Loucy (cell line): ENCODE measurements at regions not wholly inside any gene's neighbourhood (a gene's known extent, or its start where the extent isn't known, plus 50 kb on each side); places are given as distances from the start of the nearest gene placed in this dataset.

Experiments used
- H2AFZ ChIP-seq: fragments of 200-600 bp; sonication (generic); 2 replicates; pipeline ENCODE4 v1.6.0; 2016; ENCODE audit warnings: antibody characterized with exemption, mild to moderate bottlenecking, low read length, moderate library complexity
- H3F3A ChIP-seq: fragments of 200-600 bp; 2 replicates; pipeline ENCODE4 v1.6.0; 2016; ENCODE audit warnings: antibody characterized with exemption, low read depth, mild to moderate bottlenecking
- H3K27me3 ChIP-seq: fragments of 200-600 bp; sonication (generic); 2 replicates; pipeline ENCODE4 v1.6.1; 2014; ENCODE audit warnings: low read length, mild to moderate bottlenecking; ENCODE audit not compliant: insufficient read depth, poor library complexity, severe bottlenecking
- H3K36me3 ChIP-seq: fragments of 200-600 bp; sonication (generic); 2 replicates; pipeline ENCODE4 v1.6.1; 2016; ENCODE audit warnings: low read length; ENCODE audit not compliant: insufficient read depth
- H3K4me1 ChIP-seq: fragments of 200-600 bp; sonication (generic); 2 replicates; pipeline ENCODE4 v1.5.1; 2014; ENCODE audit warnings: low read length, mild to moderate bottlenecking; ENCODE audit not compliant: insufficient read depth, poor library complexity, severe bottlenecking
- H3K4me2 ChIP-seq: fragments of 200-600 bp; sonication (generic); 2 replicates; pipeline ENCODE4 v1.6.0; 2014; ENCODE audit warnings: antibody characterized with exemption, low read length, low read depth, mild to moderate bottlenecking; ENCODE audit not compliant: poor library complexity, severe bottlenecking
- H3K4me3 ChIP-seq: fragments of 200-600 bp; sonication (generic); 2 replicates; pipeline ENCODE4 v1.5.1; 2014; ENCODE audit warnings: low read length, mild to moderate bottlenecking, mixed read lengths; ENCODE audit not compliant: poor library complexity, severe bottlenecking
- H3K79me2 ChIP-seq: fragments of 200-600 bp; sonication (generic); 2 replicates; pipeline ENCODE4 v1.6.1; 2014; ENCODE audit warnings: low read length; ENCODE audit not compliant: insufficient read depth
- H3K9ac ChIP-seq: fragments of 200-600 bp; sonication (generic); 2 replicates; pipeline ENCODE4 v1.6.0; 2014; ENCODE audit warnings: mild to moderate bottlenecking, low read depth, low read length, moderate library complexity; ENCODE audit not compliant: poor library complexity, severe bottlenecking
- H3K9me2 ChIP-seq: fragments of 200-600 bp; sonication (generic); replicated peaks from 2 replicates; pipeline ENCODE4 v1.6.1; 2016; ENCODE audit warnings: low read depth, low read length, mixed read lengths
- H3K9me3 ChIP-seq: fragments of 200-600 bp; sonication (generic); 2 replicates; pipeline ENCODE4 v1.6.1; 2014; ENCODE audit warnings: mild to moderate bottlenecking, antibody characterized with exemption, low read length, low read depth; ENCODE audit not compliant: insufficient read depth
- H4K20me1 ChIP-seq: fragments of 200-600 bp; sonication (generic); 2 replicates; pipeline ENCODE4 v1.6.0; 2014; ENCODE audit warnings: antibody characterized with exemption, low read length, mild to moderate bottlenecking; ENCODE audit not compliant: insufficient read depth, poor library complexity, severe bottlenecking
- CTCF ChIP-seq: fragments of 200-600 bp; sonication (generic); conservative IDR thresholded peaks from 2 replicates; pipeline ENCODE4 v1.5.1; 2014; ENCODE audit warnings: mild to moderate bottlenecking, antibody characterized with exemption, low read length
- EZH2phosphoT487 ChIP-seq: fragments of 200-600 bp; IDR thresholded peaks from 2 replicates; pipeline ENCODE4 v1.6.1; 2018; ENCODE audit warnings: antibody characterized with exemption, mild to moderate bottlenecking, moderate library complexity, borderline replicate concordance

DNA sequence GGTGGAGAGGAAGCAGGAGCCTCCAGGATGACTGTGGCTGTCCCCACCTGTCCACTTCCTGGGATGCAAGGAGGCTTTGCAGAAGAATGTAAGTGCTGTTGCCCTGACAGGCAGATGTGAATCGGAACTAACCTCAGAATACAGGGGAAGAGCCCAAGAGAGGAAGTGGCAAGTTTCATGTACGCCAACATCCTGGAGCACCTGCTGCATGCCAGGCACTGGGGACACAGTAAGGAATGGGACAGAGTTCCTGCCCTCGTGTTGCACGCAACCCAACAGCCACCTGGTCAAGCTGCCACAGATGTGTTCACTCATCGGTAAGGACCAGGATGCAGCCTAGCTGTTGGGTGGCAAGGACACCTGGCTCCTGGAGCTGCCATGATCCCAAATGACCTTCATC, 98.6 kb upstream of the RPL38 start:
- H3K4me2 ChIP-seq: no peak overlapping the region
- no peaks in the 10 kb centered on the region for H3F3A ChIP-seq
- H3K79me2 ChIP-seq: no peaks in the 10 kb centered on the region
- H4K20me1 ChIP-seq: no peaks in the 10 kb centered on the region
- H3K4me1 ChIP-seq: no peaks in the 10 kb centered on the region
- H3K9me2 ChIP-seq: no peaks in the 10 kb centered on the region
- no peak overlapping the region for H2AFZ ChIP-seq
- H3K9me3 ChIP-seq: no peaks in the 10 kb centered on the region
- H3K9ac ChIP-seq: no peak overlapping the region
- H3K36me3 ChIP-seq: no peaks in the 10 kb centered on the region
- TF ChIP-seq EZH2phosphoT487: no peak
- no peak for TF ChIP-seq CTCF
- no peaks in the 10 kb centered on the region for H3K27me3 ChIP-seq
- H3K4me3 ChIP-seq: no peak overlapping the region

DNA sequence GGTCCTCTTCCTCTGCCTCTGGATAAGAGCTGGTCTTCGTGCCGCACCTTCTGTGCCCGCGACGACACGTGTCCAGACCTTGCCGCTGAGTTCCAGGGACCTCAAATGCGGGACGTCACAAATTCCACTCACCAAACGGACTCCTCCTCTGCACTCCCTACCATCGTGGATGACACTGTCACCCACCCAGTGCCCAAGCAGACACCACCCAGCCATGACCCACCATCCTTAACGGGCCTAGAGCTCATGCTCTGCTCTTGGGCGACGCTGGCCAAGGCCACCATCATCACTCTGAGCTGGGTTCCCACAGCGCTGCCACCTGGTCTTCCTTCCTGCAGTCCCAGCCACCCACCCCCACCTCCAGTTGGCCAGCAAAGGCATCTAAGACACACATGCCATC, 96.4 kb upstream of the RPL38 start:
- no peaks in the 10 kb centered on the region for H3K9me3 ChIP-seq
- H3K79me2 ChIP-seq: no peaks in the 10 kb centered on the region
- H3K4me3 ChIP-seq: no peak overlapping the region

GRCh38 chr17:74108126-74108705, 95.3 kb upstream of the RPL38 start:
- H3F3A ChIP-seq: no peaks in the 10 kb centered on the region
- no peak overlapping the region for H3K4me3 ChIP-seq
- no peaks in the 10 kb centered on the region for H3K4me1 ChIP-seq
- no peak overlapping the region for H3K9ac ChIP-seq
- no peaks in the 10 kb centered on the region for H3K9me3 ChIP-seq
- no peaks in the 10 kb centered on the region for H4K20me1 ChIP-seq
- H3K27me3 ChIP-seq: no peaks in the 10 kb centered on the region
- H3K4me2 ChIP-seq: no peak overlapping the region
- H2AFZ ChIP-seq: no peak overlapping the region
- no peaks in the 10 kb centered on the region for H3K79me2 ChIP-seq
- no peak for TF ChIP-seq CTCF
- TF ChIP-seq EZH2phosphoT487: no peak
- no peaks in the 10 kb centered on the region for H3K36me3 ChIP-seq
- H3K9me2 ChIP-seq: no peaks in the 10 kb centered on the region

More for the DNA sequence above, 96.4 kb upstream of the RPL38 start:
- TF ChIP-seq CTCF: no peak
- no peak for TF ChIP-seq EZH2phosphoT487
- H2AFZ ChIP-seq: no peak overlapping the region
- H4K20me1 ChIP-seq: no peaks in the 10 kb centered on the region
- no peaks in the 10 kb centered on the region for H3K27me3 ChIP-seq
- H3F3A ChIP-seq: no peaks in the 10 kb centered on the region
- H3K4me1 ChIP-seq: no peaks in the 10 kb centered on the region
- no peaks in the 10 kb centered on the region for H3K36me3 ChIP-seq
- no peak overlapping the region for H3K4me2 ChIP-seq
- no peaks in the 10 kb centered on the region for H3K9me2 ChIP-seq
- no peak overlapping the region for H3K9ac ChIP-seq
